ENCODE measurements at regions not wholly inside any gene's neighbourhood (a gene's known extent, or its start where the extent isn't known, plus 50 kb on each side); places are given as distances from the start of the nearest gene placed in this dataset.
"Not testable (repeated sequence)": the region's sequence is repeated elsewhere in the genome, so short reads cannot be mapped to it uniquely, and the experiment has no call there.

- no peak overlapping the region for H3K4me3 ChIP-seq (ENCODE audit: low read length)
- H3K27me3 ChIP-seq (ENCODE audit: low read length) = no peaks in the 10 kb centered on the region
- no peaks in the 10 kb centered on the region for H3K79me2 ChIP-seq (ENCODE audit: low read length)
- H3K9me3 ChIP-seq (ENCODE audit: low read length) = no peaks in the 10 kb centered on the region
- no peak overlapping the region for H3K27ac ChIP-seq (ENCODE audit: low read length)
- H4K20me1 ChIP-seq (ENCODE audit: insufficient read depth, low read depth, low read length) = no peaks in the 10 kb centered on the region
- no peak overlapping the region for H3K4me2 ChIP-seq (ENCODE audit: low read depth, low read length, poor library complexity, severe bottlenecking)
- H3K4me1 ChIP-seq (ENCODE audit: low read length) = no peaks in the 10 kb centered on the region
- DNase-seq = no peak
- no peaks in the 10 kb centered on the region for H3K36me3 ChIP-seq (ENCODE audit: insufficient read depth, low read length)
- H2AFZ ChIP-seq (ENCODE audit: low read length) = no peak overlapping the region
- H3K9ac ChIP-seq (ENCODE audit: low read length) = no peak overlapping the region
- no peaks in the 10 kb centered on the region for H3K9me2 ChIP-seq (replicated peaks; ENCODE audit: insufficient read depth, low read length)
Measured at GRCh38 chr2:183838295-183838694, 714.1 kb downstream of the NUP35 start.

DNA sequence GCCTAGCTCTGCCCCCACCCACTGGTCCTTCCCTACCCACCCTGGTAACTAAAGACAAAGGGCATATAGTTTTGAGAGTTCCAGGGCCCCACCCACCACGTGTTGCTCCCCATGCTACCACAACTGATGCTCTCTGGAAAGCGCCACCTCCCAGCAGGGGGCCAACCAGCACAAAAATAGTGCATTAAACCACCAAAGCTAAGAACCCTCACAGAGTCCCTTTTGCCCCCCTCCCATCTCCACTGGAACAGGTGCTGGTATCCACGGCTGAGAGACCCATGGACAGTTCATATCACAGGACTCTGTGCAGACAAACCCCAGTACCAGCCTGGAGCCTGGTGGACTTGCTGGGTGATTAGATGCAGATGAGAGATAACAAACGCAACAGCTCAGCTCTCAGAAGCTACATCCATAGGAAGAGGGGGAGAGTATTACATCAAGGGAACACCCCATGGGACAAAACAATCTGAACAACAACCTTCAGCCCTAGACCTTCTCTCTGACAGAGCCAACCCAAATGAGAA is 715.9 kb downstream of the NUP35 start:
- H3K4me3 ChIP-seq (ENCODE audit: low read length) = no peak overlapping the region
- DNase-seq = no peak
- no peak overlapping the region for H3K27ac ChIP-seq (ENCODE audit: low read length)
- H3K4me1 ChIP-seq (ENCODE audit: low read length) = no peaks in the 10 kb centered on the region
- H3K4me2 ChIP-seq (ENCODE audit: low read depth, low read length, poor library complexity, severe bottlenecking) = no peak overlapping the region
- H2AFZ ChIP-seq (ENCODE audit: low read length) = no peak overlapping the region
- H3K27me3 ChIP-seq (ENCODE audit: low read length) = no peaks in the 10 kb centered on the region
- no peaks in the 10 kb centered on the region for H3K36me3 ChIP-seq (ENCODE audit: insufficient read depth, low read length)
- no peaks in the 10 kb centered on the region for H3K9me3 ChIP-seq (ENCODE audit: low read length)
- no peaks in the 10 kb centered on the region for H4K20me1 ChIP-seq (ENCODE audit: insufficient read depth, low read depth, low read length)
- H3K79me2 ChIP-seq (ENCODE audit: low read length) = no peaks in the 10 kb centered on the region
- no peak overlapping the region for H3K9ac ChIP-seq (ENCODE audit: low read length)
- no peaks in the 10 kb centered on the region for H3K9me2 ChIP-seq (replicated peaks; ENCODE audit: insufficient read depth, low read length)

DNA sequence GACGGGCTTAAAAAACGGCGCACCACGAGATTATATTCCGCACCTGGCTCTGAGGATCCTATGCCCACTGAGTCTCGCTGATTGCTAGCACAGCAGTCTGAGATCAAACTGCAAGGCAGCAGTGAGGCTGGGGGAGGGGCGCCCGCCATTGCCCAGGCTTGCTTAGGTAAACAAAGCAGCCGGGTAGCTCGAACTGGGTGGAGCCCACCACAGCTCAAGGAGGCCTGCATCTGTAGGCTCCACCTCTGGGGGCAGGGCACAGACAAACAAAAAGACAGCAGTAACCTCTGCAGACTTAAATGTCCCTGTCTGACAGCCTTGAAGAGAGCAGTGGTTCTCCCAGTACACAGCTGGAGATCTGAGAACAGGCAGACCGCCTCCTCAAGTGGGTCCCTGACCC is 725.6 kb downstream of the NUP35 start:
- not testable (repeated sequence) for H3K27me3 ChIP-seq (ENCODE audit: low read length); H4K20me1 ChIP-seq (ENCODE audit: insufficient read depth, low read depth, low read length); H2AFZ ChIP-seq (ENCODE audit: low read length); H3K9me3 ChIP-seq (ENCODE audit: low read length); H3K36me3 ChIP-seq (ENCODE audit: insufficient read depth, low read length); H3K4me2 ChIP-seq (ENCODE audit: low read depth, low read length, poor library complexity, severe bottlenecking); H3K9ac ChIP-seq (ENCODE audit: low read length); H3K4me3 ChIP-seq (ENCODE audit: low read length); DNase-seq; H3K79me2 ChIP-seq (ENCODE audit: low read length); H3K27ac ChIP-seq (ENCODE audit: low read length); H3K4me1 ChIP-seq (ENCODE audit: low read length); H3K9me2 ChIP-seq (replicated peaks; ENCODE audit: insufficient read depth, low read length)

GRCh38 chr2:183859129-183859528 is 734.9 kb downstream of the NUP35 start:
- H4K20me1 ChIP-seq (ENCODE audit: insufficient read depth, low read depth, low read length) = no peaks in the 10 kb centered on the region

GRCh38 chr2:183866666-183867065 is 731.7 kb upstream of the ZNF804A start:
- Histone ChIP-seq H3K4me3 (ENCODE audit: low read length) (no peak overlapping the region), H3K4me2 (ENCODE audit: low read depth, low read length, poor library complexity, severe bottlenecking) (no peak overlapping the region), H3K27me3 (ENCODE audit: low read length) (no peaks in the 10 kb centered on the region), H3K9me2 (replicated peaks; ENCODE audit: insufficient read depth, low read length) (no peaks in the 10 kb centered on the region), H3K79me2 (ENCODE audit: low read length) (no peaks in the 10 kb centered on the region), H3K4me1 (ENCODE audit: low read length) (no peaks in the 10 kb centered on the region), H3K36me3 (ENCODE audit: insufficient read depth, low read length) (no peaks in the 10 kb centered on the region), H2AFZ (ENCODE audit: low read length) (no peak overlapping the region), H4K20me1 (ENCODE audit: insufficient read depth, low read depth, low read length) (no peaks in the 10 kb centered on the region), H3K27ac (ENCODE audit: low read length) (no peak overlapping the region), H3K9me3 (ENCODE audit: low read length) (no peaks in the 10 kb centered on the region), H3K9ac (ENCODE audit: low read length) (no peak overlapping the region)
- no peak for DNase-seq

More at GRCh38 chr2:183859129-183859528, 734.9 kb downstream of the NUP35 start:
- Histone ChIP-seq H3K36me3 (ENCODE audit: insufficient read depth, low read length) (no peaks in the 10 kb centered on the region), H3K27me3 (ENCODE audit: low read length) (no peaks in the 10 kb centered on the region), H3K4me3 (ENCODE audit: low read length) (no peak overlapping the region), H3K9ac (ENCODE audit: low read length) (no peak overlapping the region), H3K27ac (ENCODE audit: low read length) (no peak overlapping the region), H3K9me2 (replicated peaks; ENCODE audit: insufficient read depth, low read length) (no peaks in the 10 kb centered on the region; the same call in 1 of the 2 replicates), H3K4me2 (ENCODE audit: low read depth, low read length, poor library complexity, severe bottlenecking) (no peak overlapping the region), H3K4me1 (ENCODE audit: low read length) (no peaks in the 10 kb centered on the region), H3K79me2 (ENCODE audit: low read length) (no peaks in the 10 kb centered on the region), H3K9me3 (ENCODE audit: low read length) (no peaks in the 10 kb centered on the region), H2AFZ (ENCODE audit: low read length) (no peak overlapping the region)
- DNase-seq = no peak

- Histone ChIP-seq H3K4me3 (ENCODE audit: low read length) (no peak overlapping the region), H3K4me2 (ENCODE audit: low read depth, low read length, poor library complexity, severe bottlenecking) (no peak overlapping the region), H3K27me3 (ENCODE audit: low read length) (no peaks in the 10 kb centered on the region), H4K20me1 (ENCODE audit: insufficient read depth, low read depth, low read length) (no peaks in the 10 kb centered on the region), H3K79me2 (ENCODE audit: low read length) (no peaks in the 10 kb centered on the region), H3K9ac (ENCODE audit: low read length) (no peak overlapping the region), H3K9me3 (ENCODE audit: low read length) (no peaks in the 10 kb centered on the region), H2AFZ (ENCODE audit: low read length) (no peak overlapping the region), H3K27ac (ENCODE audit: low read length) (no peak overlapping the region), H3K9me2 (replicated peaks; ENCODE audit: insufficient read depth, low read length) (no peaks in the 10 kb centered on the region), H3K4me1 (ENCODE audit: low read length) (no peaks in the 10 kb centered on the region), H3K36me3 (ENCODE audit: insufficient read depth, low read length) (no peaks in the 10 kb centered on the region)
- no peak for DNase-seq
Measured at GRCh38 chr2:183867206-183867605, 731.1 kb upstream of the ZNF804A start.

DNA sequence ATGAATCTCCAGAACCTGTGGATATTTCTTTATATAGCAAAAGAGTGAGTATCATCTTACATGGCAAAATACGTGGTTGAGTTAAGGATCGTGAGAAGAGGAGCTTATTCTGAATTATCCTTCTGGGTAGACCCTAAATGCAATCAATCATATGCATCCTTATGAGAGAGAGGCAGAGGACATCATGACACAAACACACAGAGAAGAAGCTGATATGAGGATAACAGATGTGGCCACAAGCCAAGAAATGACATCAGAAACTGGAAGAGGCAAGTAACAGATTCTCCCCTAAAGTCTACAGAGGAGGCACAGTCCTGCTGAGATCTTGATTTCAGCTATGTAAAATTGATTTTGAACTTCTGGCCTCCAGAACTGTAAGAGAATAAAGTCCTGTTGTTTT is 730.2 kb upstream of the ZNF804A start:
- Histone ChIP-seq H3K36me3 (ENCODE audit: insufficient read depth, low read length) (no peaks in the 10 kb centered on the region), H3K4me1 (ENCODE audit: low read length) (no peaks in the 10 kb centered on the region), H3K9me2 (replicated peaks; ENCODE audit: insufficient read depth, low read length) (no peaks in the 10 kb centered on the region), H4K20me1 (ENCODE audit: insufficient read depth, low read depth, low read length) (no peaks in the 10 kb centered on the region), H3K9me3 (ENCODE audit: low read length) (no peaks in the 10 kb centered on the region), H3K4me3 (ENCODE audit: low read length) (no peak overlapping the region), H3K79me2 (ENCODE audit: low read length) (no peaks in the 10 kb centered on the region), H3K4me2 (ENCODE audit: low read depth, low read length, poor library complexity, severe bottlenecking) (no peak overlapping the region), H3K27me3 (ENCODE audit: low read length) (no peaks in the 10 kb centered on the region), H2AFZ (ENCODE audit: low read length) (no peak overlapping the region), H3K9ac (ENCODE audit: low read length) (no peak overlapping the region), H3K27ac (ENCODE audit: low read length) (no peak overlapping the region)
- no peak for DNase-seq

DNA sequence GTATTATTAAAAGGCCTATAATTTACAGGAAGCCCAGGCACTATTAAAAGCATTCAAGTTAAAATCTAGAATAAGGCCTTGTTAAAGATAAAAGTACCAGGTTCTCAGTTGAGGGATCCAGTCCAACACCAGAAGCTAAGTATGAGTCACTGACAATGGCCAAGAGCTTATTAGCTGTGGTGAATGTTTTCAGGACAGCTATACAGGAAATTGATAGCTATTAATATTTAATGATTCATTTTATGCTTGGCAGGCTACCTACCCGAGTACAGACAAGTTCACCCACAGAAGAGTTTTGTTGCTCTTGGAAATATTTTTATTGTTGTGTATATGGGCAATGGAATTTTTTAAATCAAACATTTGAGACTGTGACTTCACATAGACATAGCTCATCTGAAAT is 729.6 kb upstream of the ZNF804A start:
- Histone ChIP-seq H2AFZ (ENCODE audit: low read length) (no peak overlapping the region), H3K4me3 (ENCODE audit: low read length) (no peak overlapping the region), H3K9me3 (ENCODE audit: low read length) (no peaks in the 10 kb centered on the region), H3K36me3 (ENCODE audit: insufficient read depth, low read length) (no peaks in the 10 kb centered on the region), H3K27ac (ENCODE audit: low read length) (no peak overlapping the region), H3K9me2 (replicated peaks; ENCODE audit: insufficient read depth, low read length) (no peaks in the 10 kb centered on the region), H3K9ac (ENCODE audit: low read length) (no peak overlapping the region), H4K20me1 (ENCODE audit: insufficient read depth, low read depth, low read length) (no peaks in the 10 kb centered on the region), H3K4me2 (ENCODE audit: low read depth, low read length, poor library complexity, severe bottlenecking) (no peak overlapping the region), H3K79me2 (ENCODE audit: low read length) (no peaks in the 10 kb centered on the region), H3K27me3 (ENCODE audit: low read length) (no peaks in the 10 kb centered on the region), H3K4me1 (ENCODE audit: low read length) (no peaks in the 10 kb centered on the region)
- no peak for DNase-seq

DNA sequence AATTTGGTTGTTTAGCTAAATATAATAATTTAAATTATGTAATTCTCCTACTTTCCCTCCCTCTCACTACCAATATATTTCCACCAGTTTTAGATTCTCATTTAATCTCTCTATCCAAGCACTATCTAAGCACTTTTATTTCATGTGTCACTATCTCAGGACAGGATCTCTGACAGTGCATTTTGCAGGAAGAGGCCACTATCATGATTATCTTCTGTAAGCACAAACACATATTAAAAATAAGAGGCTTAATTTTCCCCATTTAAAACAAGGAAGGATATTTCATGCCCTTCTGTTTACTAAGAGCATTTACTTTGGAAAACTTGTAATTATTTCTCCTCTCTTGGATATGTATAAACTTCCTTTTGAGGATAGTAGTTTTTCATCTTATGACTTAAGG is 726.2 kb upstream of the ZNF804A start:
- H2AFZ ChIP-seq (ENCODE audit: low read length) = no peak overlapping the region
- no peaks in the 10 kb centered on the region for H3K4me1 ChIP-seq (ENCODE audit: low read length)
- no peak overlapping the region for H3K27ac ChIP-seq (ENCODE audit: low read length)
- no peaks in the 10 kb centered on the region for H3K27me3 ChIP-seq (ENCODE audit: low read length)
- no peaks in the 10 kb centered on the region for H3K9me2 ChIP-seq (replicated peaks; ENCODE audit: insufficient read depth, low read length)
- no peak for DNase-seq
- H3K4me3 ChIP-seq (ENCODE audit: low read length) = no peak overlapping the region
- no peaks in the 10 kb centered on the region for H3K36me3 ChIP-seq (ENCODE audit: insufficient read depth, low read length)
- H3K4me2 ChIP-seq (ENCODE audit: low read depth, low read length, poor library complexity, severe bottlenecking) = no peak overlapping the region
- H4K20me1 ChIP-seq (ENCODE audit: insufficient read depth, low read depth, low read length) = no peaks in the 10 kb centered on the region
- no peaks in the 10 kb centered on the region for H3K9me3 ChIP-seq (ENCODE audit: low read length)
- no peaks in the 10 kb centered on the region for H3K79me2 ChIP-seq (ENCODE audit: low read length)
- H3K9ac ChIP-seq (ENCODE audit: low read length) = no peak overlapping the region
